Nephron progenitor cell (in vitro differentiated cells): ENCODE measurements at regions not wholly inside any gene's neighbourhood (a gene's known extent, or its start where the extent isn't known, plus 50 kb on each side); places are given as distances from the start of the nearest gene placed in this dataset.

Source experiments
- DNase-seq: peaks from one replicate; pipeline ENCODE4 v3.0.0; 2021
- H3K27ac Mint-ChIP-seq: 2 replicates; pipeline ENCODE4 v1.8.0; 2021; ENCODE audit warnings: mild to moderate bottlenecking, moderate library complexity, mixed read lengths
- H3K27me3 Mint-ChIP-seq: 2 replicates; pipeline ENCODE4 v1.8.0; 2021; ENCODE audit warnings: mild to moderate bottlenecking, low read depth, mixed read lengths; ENCODE audit not compliant: poor library complexity
- H3K36me3 Mint-ChIP-seq: 2 replicates; pipeline ENCODE4 v1.8.0; 2021; ENCODE audit warnings: low read depth, mixed read lengths
- H3K4me1 Mint-ChIP-seq: 2 replicates; pipeline ENCODE4 v1.8.0; 2021; ENCODE audit warnings: mixed read lengths
- H3K4me3 Mint-ChIP-seq: 2 replicates; pipeline ENCODE4 v1.8.0; 2021; ENCODE audit warnings: mild to moderate bottlenecking, moderate library complexity, mixed read lengths
- H3K9me3 Mint-ChIP-seq: 2 replicates; pipeline ENCODE4 v1.8.0; 2021; ENCODE audit warnings: mild to moderate bottlenecking, moderate library complexity, mixed read lengths
- TF ChIP-seq, protein P1 (sequence below): fragments of 200-600 bp; sonication (generic); IDR thresholded peaks from 2 replicates; pipeline ENCODE4 v1.5.0; 2021; ENCODE audit warnings: antibody characterized with exemption

DNA sequence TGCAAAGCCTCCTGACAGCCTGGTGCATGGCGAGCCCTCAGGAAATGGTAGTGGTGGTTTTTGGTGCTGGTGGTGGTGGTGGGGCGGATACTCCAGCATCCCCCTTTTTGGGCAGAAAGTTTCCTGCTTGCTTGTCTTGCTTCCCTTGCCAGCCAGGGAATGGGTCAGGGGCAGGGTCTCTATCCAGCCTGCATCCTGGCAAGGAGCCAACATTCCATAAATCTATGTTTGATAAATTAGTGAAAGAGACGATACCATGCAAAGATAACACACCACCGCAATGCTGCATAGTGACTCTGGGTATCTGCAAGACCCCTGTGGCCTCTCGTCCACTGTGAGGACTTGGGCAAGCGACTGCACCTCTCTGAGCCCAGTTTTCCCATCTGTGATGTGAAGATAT, 246.2 kb downstream of the LRFN2 start:
- Mint-ChIP-seq H3K4me3 (no peak overlapping the region), H3K36me3 (no peaks in the 10 kb centered on the region), H3K27me3 (peaks cover 32% of the 10 kb centered on the region), H3K4me1 (peaks cover 68% of the 10 kb centered on the region), H3K27ac (no peak overlapping the region), H3K9me3 (no peaks in the 10 kb centered on the region)
- TF ChIP-seq, protein P1, sequence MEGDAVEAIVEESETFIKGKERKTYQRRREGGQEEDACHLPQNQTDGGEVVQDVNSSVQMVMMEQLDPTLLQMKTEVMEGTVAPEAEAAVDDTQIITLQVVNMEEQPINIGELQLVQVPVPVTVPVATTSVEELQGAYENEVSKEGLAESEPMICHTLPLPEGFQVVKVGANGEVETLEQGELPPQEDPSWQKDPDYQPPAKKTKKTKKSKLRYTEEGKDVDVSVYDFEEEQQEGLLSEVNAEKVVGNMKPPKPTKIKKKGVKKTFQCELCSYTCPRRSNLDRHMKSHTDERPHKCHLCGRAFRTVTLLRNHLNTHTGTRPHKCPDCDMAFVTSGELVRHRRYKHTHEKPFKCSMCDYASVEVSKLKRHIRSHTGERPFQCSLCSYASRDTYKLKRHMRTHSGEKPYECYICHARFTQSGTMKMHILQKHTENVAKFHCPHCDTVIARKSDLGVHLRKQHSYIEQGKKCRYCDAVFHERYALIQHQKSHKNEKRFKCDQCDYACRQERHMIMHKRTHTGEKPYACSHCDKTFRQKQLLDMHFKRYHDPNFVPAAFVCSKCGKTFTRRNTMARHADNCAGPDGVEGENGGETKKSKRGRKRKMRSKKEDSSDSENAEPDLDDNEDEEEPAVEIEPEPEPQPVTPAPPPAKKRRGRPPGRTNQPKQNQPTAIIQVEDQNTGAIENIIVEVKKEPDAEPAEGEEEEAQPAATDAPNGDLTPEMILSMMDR = no peak
- DNase-seq = no peak

DNA sequence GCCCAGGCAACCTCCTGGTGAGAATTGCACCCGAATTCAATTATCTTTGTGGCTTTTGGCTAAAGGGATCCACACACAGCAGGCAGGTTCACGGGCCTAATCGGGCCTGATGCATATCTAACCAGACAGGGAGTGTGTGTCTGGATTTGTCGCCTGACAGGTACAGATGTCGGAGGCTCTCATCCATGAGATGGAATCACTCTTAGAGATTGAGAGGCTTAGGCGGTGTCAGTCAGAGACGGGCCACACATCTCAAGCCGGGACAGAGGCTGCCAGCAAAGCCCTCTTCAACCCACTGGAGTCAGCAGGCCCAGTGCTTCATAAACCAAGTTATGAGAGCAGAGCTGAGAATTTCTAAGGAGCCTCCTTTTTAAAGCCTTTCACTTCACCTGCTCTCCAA, 247.0 kb downstream of the LRFN2 start:
- Mint-ChIP-seq H3K9me3 (no peaks in the 10 kb centered on the region), H3K4me1 (peaks cover 62% of the 10 kb centered on the region)
- TF ChIP-seq, protein P1 = no peak

GRCh38 chr6:40338306-40338705, 248.9 kb downstream of the LRFN2 start:
- H3K27ac Mint-ChIP-seq = no peak overlapping the region
- no peak for DNase-seq
- peaks cover 55% of the 10 kb centered on the region for H3K4me1 Mint-ChIP-seq
- H3K27me3 Mint-ChIP-seq = peaks cover 51% of the 10 kb centered on the region
- H3K9me3 Mint-ChIP-seq = no peaks in the 10 kb centered on the region
- H3K4me3 Mint-ChIP-seq = no peak overlapping the region
- H3K36me3 Mint-ChIP-seq = no peaks in the 10 kb centered on the region
- TF ChIP-seq, protein P1 = no peak

More for the DNA sequence above, 247.0 kb downstream of the LRFN2 start:
- Mint-ChIP-seq H3K27ac (no peak overlapping the region), H3K36me3 (no peaks in the 10 kb centered on the region), H3K4me3 (no peak overlapping the region), H3K27me3 (peaks cover 36% of the 10 kb centered on the region)
- no peak for DNase-seq

- no peak for DNase-seq
- TF ChIP-seq, protein P1 = no peak
- peaks cover 45% of the 10 kb centered on the region for H3K4me1 Mint-ChIP-seq
- no peaks in the 10 kb centered on the region for H3K36me3 Mint-ChIP-seq
- no peaks in the 10 kb centered on the region for H3K9me3 Mint-ChIP-seq
- H3K27me3 Mint-ChIP-seq = peaks cover 57% of the 10 kb centered on the region
- H3K27ac Mint-ChIP-seq = no peak overlapping the region
- no peak overlapping the region for H3K4me3 Mint-ChIP-seq
Observed at GRCh38 chr6:40336940-40337760, 250.0 kb downstream of the LRFN2 start.

DNA sequence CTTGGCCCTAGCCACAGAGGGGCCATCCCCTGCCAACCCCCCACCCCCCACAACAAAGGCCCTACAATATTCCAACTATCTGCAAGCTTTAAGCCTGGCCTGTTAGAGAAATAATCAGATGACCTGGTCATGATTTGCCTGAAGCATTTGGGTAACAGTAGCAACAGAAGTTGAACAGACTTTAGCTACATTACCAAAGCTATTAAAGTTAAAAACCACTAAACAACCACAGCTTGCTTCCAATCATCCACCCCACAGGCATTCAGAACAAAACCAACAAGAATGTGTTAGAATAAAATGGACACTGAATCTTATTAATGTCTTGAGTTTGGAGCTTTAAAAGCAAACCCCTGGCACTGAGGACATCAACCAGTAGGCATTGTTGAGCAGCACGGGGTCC, 250.9 kb downstream of the LRFN2 start:
- H3K27me3 Mint-ChIP-seq = peaks cover 66% of the 10 kb centered on the region
- TF ChIP-seq, protein P1 = no peak
- no peak for DNase-seq

More for the DNA sequence above, 250.9 kb downstream of the LRFN2 start:
- H3K4me1 Mint-ChIP-seq = peaks cover 36% of the 10 kb centered on the region
- H3K9me3 Mint-ChIP-seq = no peaks in the 10 kb centered on the region
- no peaks in the 10 kb centered on the region for H3K36me3 Mint-ChIP-seq
- H3K27ac Mint-ChIP-seq = no peak overlapping the region
- H3K4me3 Mint-ChIP-seq = no peak overlapping the region
